ENCODE measurements at regions not wholly inside any gene's neighbourhood (a gene's known extent, or its start where the extent isn't known, plus 50 kb on each side); places are given as distances from the start of the nearest gene placed in this dataset.

- DNase-seq (ENCODE audit: low read depth) = peak; percentile 26
Observed at GRCh38 chrX:112147206-112147605, 64.6 kb upstream of the TRPC5 start.

GRCh38 chrX:112137276-112137675 lies 54.7 kb upstream of the TRPC5 start:
- DNase-seq (ENCODE audit: low read depth) = no peak
